Transverse colon (tissue), 4 donors: ENCODE measurements at regions not wholly inside any gene's neighbourhood (a gene's known extent, or its start where the extent isn't known, plus 50 kb on each side); places are given as distances from the start of the nearest gene placed in this dataset.

Source experiments
- DNase-seq: peaks from one replicate; pipeline ENCODE4 v3.0.0-alpha.2; 2019
- H3K27ac ChIP-seq, 4 donors: fragments of 200-600 bp; sonication (generic); 2 replicates each; pipeline ENCODE4 v1.5.1; 2016 to 2018; ENCODE audit warnings: inconsistent platforms in 4 of 4
- H3K27me3 ChIP-seq: fragments of 200-600 bp; sonication (generic); 2 replicates; pipeline ENCODE4 v1.5.1; 2017; ENCODE audit warnings: inconsistent platforms
- H3K36me3 ChIP-seq, 4 donors: fragments of 200-600 bp; sonication (generic); 2 replicates each; pipeline ENCODE4 v1.5.1; 2017 to 2019; ENCODE audit warnings: inconsistent platforms in 4 of 4
- H3K4me1 ChIP-seq, 4 donors: fragments of 200-600 bp; sonication (generic); 2 replicates each; pipeline ENCODE4 v1.5.1; 2017 to 2020; ENCODE audit warnings: inconsistent platforms in 4 of 4
- H3K4me3 ChIP-seq, 4 donors: fragments of 200-600 bp; sonication (generic); 1 replicate in 1 of 4; 2 replicates in 3 of 4; pipeline versions ENCODE4 v1.5.1 to v1.6.1; 2017 to 2019; ENCODE audit warnings: inconsistent platforms in 4 of 4
- H3K9me3 ChIP-seq, 2 donors: fragments of 200-600 bp; sonication (generic); 2 replicates each; pipeline ENCODE4 v1.5.1; 2017 to 2019; ENCODE audit warnings: inconsistent platforms in 2 of 2
- CTCF ChIP-seq, 5 experiments: fragments of 200-600 bp in 3 of 5; fragments of 450-650 bp in 2 of 5; sonication (generic) in 3 of 5; IDR thresholded peaks; 1 replicate in 2 of 5; 2 replicates in 3 of 5; pipeline ENCODE4 v1.5.1; 2016 to 2017; ENCODE audit warnings: antibody characterized with exemption in 5 of 5, inconsistent platforms in 3 of 5, mild to moderate bottlenecking in 2 of 5, moderate library complexity in 1 of 5
- EP300 ChIP-seq: sonication (generic); formaldehyde crosslinking; IDR thresholded peaks from one replicate; pipeline ENCODE4 v1.6.1; 2017; ENCODE audit warnings: antibody characterized with exemption, low read depth
- POLR2A ChIP-seq: fragments of 450-650 bp; IDR thresholded peaks from one replicate; pipeline ENCODE4 v1.6.1; 2016; ENCODE audit warnings: antibody characterized with exemption, mild to moderate bottlenecking, moderate library complexity
- POLR2AphosphoS5 ChIP-seq, 3 donors: sonication (generic); formaldehyde crosslinking; IDR thresholded peaks; one replicate each; pipeline ENCODE4 v1.6.1; 2016; ENCODE audit warnings: antibody characterized with exemption in 3 of 3
- WGBS, 2 donors: methylation state at CpG; one replicate each; pipeline ENCODE4 v1.1.5; 2018; ENCODE audit warnings: low coverage in 1 of 2; 5-methylcytosine and 5-hydroxymethylcytosine counted together
- in situ Hi-C, 4 donors: fragments of 200-750 bp; cut with MboI; loops; one replicate each; pipeline versions ENCODE4 v1.15.0 to v1.15.1; 2017; ENCODE audit warnings: low sequenced_read_pairs in 3 of 4, low pct_ligation_motif_present in 1 of 4, low pct_unique_long_range_greater_than_20kb in 1 of 4
- intact Hi-C: fragments of 100-400 bp; cut with DNase I; formaldehyde crosslinking; loops from one replicate; pipeline ENCODE4 v1.15.1; 2023; ENCODE audit warnings: low total_unique reads

- no peak for TF ChIP-seq EP300
- TF ChIP-seq POLR2A = no peak
- no peak for TF ChIP-seq POLR2AphosphoS5 (IDR thresholded peaks at IDR 0.05)
- no peak for TF ChIP-seq CTCF (IDR thresholded peaks at IDR 0.05)
- in situ Hi-C loops = no loop called here
- no peak overlapping the region for H3K4me3 ChIP-seq
- H3K27me3 ChIP-seq = no peaks in the 10 kb centered on the region
- WGBS, 2 donors = 89 to 94% methylated on average over 3 of the region's 3 CpGs
- no peaks in the 10 kb centered on the region for H3K9me3 ChIP-seq
- H3K27ac ChIP-seq = no peak overlapping the region
- DNase-seq = no peak
- intact Hi-C loops = no loop called here
- H3K4me1 ChIP-seq = peaks cover 0 to 9% (median 0%) of the 10 kb centered on the region in 4 donors
- H3K36me3 ChIP-seq = no peaks in the 10 kb centered on the region
Measured at GRCh38 chr3:170637306-170637705, 51.4 kb upstream of the SLC7A14 start.

- Histone ChIP-seq H3K27ac (no peak overlapping the region), H3K4me1 (peaks cover 0 to 9% (median 0%) of the 10 kb centered on the region in 4 donors), H3K36me3 (no peaks in the 10 kb centered on the region), H3K27me3 (no peaks in the 10 kb centered on the region), H3K9me3 (no peaks in the 10 kb centered on the region), H3K4me3 (no peak overlapping the region)
- in situ Hi-C loops = no loop called here
- DNase-seq = no peak
- intact Hi-C loops = no loop called here
- WGBS, 2 donors = 78 to 80% methylated on average over 1 to 5 of the region's 5 CpGs
- no peak for TF ChIP-seq CTCF (IDR thresholded peaks at IDR 0.05)
- TF ChIP-seq POLR2A = no peak
- TF ChIP-seq EP300 = no peak
- no peak for TF ChIP-seq POLR2AphosphoS5 (IDR thresholded peaks at IDR 0.05)
Measured at GRCh38 chr3:170636400-170636973, 50.6 kb upstream of the SLC7A14 start.
